ENCODE measurements at regions not wholly inside any gene's neighbourhood (a gene's known extent, or its start where the extent isn't known, plus 50 kb on each side); places are given as distances from the start of the nearest gene placed in this dataset.
"Not testable (repeated sequence)": the region's sequence is repeated elsewhere in the genome, so short reads cannot be mapped to it uniquely, and the experiment has no call there.

GRCh38 chr3:104154896-104155295, 1211.8 kb upstream of the ALCAM start:
- DNase-seq = no peak

GRCh38 chr3:104165866-104166265, 1200.8 kb upstream of the ALCAM start:
- no peak for DNase-seq

- DNase-seq = no peak
These were observed 1198.3 kb upstream of the ALCAM start for GRCh38 chr3:104168386-104168785.

- no peak for DNase-seq
These were observed 1191.0 kb upstream of the ALCAM start for GRCh38 chr3:104175696-104176095.

GRCh38 chr3:104176706-104177105, 1190.0 kb upstream of the ALCAM start:
- no peak for DNase-seq

- no peak for DNase-seq
These were observed 1188.0 kb upstream of the ALCAM start for GRCh38 chr3:104178680-104179079.

GRCh38 chr3:104180906-104181305, 1185.8 kb upstream of the ALCAM start:
- no peak for DNase-seq

DNA sequence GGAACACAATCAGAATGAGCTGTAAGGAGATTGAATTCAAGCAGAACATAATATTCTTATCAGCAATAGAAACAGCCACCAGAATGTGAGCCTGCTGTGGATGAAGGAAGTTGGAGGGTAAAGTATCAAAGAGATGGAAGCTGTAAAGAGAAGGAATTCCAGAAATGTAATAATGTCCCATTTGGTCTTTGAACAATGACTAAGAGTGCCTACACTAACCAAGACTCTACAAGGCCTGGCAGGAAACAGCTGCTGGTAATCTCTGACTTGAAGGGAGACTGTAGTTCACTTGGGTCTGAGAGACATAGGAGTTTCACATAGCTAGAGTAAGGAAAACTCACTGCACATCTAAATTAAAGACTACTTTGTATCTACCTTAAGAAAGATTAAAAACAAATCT, 1176.0 kb upstream of the ALCAM start:
- DNase-seq = no peak

GRCh38 chr3:104198131-104198530, 1168.6 kb upstream of the ALCAM start:
- DNase-seq = no peak

DNA sequence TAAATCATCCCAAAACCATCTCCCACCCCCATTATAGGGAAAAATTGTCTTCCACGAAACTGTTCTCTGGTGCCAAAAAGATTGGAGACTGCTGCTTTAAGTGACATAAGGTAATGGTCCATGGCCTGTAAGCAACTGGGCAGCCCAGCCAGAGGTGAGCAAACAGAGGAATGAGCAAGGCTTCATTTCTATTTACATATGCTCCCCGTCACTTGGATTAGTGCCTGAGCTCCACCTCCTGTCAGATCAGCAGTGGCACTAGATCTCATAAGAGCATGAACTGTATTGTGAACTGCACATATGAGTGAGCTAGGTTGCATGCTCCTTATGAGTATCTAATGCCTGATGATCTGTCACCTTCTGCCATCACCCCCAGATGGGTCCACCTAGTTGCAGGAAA, 1159.8 kb upstream of the ALCAM start:
- no peak for DNase-seq

DNA sequence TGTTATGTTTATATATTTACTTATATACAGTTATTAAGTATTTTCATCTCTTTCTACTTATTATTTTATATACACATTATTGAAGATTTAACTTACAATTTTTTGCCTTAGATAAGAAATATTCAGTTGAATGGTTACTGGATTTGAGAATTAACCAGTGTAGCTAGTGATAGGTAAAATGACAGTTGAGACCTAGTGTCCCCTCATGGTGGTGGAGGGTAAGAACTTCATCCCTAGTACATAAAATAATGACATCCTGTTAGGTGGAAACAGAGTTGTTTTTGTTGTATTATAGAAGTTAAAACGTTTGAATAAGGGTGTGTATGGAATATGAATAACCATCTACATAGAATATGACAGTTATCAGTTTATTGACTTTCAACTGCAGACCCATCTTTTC, 1152.4 kb upstream of the ALCAM start:
- DNase-seq = no peak

DNA sequence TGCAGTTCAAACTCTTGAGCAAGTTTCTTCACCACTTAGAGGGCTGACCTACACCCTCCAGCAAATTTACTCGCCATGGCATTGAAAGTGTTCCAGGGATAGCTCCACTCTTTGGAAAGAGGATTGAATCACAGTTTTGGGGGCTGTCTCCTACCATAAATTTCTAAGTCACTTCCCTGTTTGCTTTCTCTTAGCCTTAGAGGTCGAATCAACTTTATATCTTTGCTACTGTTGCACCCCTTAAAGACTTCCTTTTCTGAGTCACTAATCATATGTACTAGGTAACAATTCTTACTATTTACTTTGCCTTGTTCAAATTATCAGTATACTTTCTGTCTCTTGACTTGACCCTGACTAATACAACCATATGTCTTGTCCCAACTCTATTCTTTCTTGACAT, 1151.8 kb upstream of the ALCAM start:
- DNase-seq = no peak

GRCh38 chr3:104219046-104219445, 1147.7 kb upstream of the ALCAM start:
- DNase-seq = not testable (repeated sequence)

GRCh38 chr3:104234442-104235194, 1132.1 kb upstream of the ALCAM start:
- DNase-seq = no peak

DNA sequence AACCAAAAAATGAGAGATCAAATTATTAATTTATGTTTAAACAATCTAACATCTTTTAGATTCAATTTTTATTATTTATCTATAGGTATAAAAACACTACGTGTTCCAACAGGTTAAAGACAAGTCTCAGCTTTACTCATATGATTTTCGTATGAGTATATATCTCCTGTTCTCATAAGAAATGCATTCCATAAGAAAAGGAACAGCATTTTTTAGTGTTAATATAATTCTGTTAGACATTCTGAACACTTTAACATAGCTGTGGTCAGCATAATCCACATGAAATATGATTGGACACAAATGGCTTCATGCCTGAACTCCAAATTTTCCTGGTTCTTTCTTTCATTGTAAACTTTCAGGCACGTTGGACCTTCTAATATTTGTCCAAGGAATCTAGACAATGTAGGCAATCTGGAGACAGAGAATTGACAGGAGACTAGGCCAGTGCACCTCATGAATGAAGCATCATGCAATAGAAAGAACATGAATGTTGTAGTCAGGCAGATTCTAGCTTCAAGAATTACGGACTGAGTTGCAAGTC, 1122.0 kb upstream of the ALCAM start:
- no peak for DNase-seq

DNA sequence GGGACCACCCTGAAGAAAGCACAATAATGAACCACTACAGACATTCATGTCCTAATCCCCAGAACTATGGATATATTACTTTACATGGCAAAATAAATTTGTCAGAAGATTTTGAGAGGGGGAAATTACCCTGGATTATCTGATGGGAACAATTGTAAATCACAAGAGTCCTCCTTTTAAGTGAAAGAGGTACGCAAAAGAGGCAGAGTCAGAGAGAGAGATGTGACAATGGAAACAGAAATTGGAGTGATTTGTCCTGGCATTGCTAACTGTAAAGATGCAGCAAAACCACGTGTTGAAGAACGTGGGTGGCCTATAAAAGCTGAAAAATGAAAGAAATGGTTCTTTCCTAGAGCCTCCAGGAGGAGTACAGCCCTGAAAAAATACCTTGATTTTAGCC, 1121.4 kb upstream of the ALCAM start:
- DNase-seq = no peak

GRCh38 chr3:104245981-104246380, 1120.7 kb upstream of the ALCAM start:
- DNase-seq = no peak

DNA sequence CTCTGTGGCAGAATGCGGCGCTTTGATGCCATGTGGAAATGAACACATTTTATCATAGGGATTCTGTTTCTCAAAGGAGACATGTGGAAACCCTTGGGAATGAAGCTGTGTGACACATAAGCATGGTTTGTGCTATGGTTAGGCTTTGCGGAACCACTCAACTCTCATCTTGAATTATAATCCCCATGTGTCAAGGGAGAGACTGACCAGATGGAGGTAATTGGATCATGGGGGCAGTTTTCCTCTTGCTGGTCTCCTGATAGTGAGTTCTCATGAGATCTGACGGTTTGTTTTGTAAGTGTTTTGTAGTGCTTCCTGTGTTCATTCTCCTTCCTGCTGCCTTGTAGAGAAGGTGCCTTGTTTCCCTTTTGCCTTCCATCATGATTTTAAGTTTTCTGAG, 1109.2 kb upstream of the ALCAM start:
- no peak for DNase-seq

DNA sequence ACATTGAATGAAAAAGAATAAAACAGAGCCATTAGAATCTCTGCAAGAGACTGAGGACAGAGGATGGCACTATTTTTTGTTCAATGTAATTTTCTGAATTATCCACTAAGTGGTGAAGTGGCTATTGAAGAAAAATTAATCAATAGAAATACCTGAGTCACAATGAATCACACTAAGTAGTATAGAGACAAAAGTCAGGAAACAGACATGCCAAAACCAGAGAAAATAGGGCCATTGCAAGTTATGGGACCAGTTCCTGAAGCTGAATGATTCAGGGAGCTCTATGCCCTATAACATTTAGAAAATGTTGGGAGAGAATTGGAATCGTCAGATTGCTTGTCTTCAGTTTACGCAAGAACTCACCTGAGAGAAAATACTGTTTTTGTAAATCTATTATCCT, 1103.2 kb upstream of the ALCAM start:
- DNase-seq = no peak

- not testable (repeated sequence) for DNase-seq
These were observed 1100.5 kb upstream of the ALCAM start for GRCh38 chr3:104266219-104266618.

GRCh38 chr3:104269771-104270170, 1096.9 kb upstream of the ALCAM start:
- DNase-seq = no peak

DNA sequence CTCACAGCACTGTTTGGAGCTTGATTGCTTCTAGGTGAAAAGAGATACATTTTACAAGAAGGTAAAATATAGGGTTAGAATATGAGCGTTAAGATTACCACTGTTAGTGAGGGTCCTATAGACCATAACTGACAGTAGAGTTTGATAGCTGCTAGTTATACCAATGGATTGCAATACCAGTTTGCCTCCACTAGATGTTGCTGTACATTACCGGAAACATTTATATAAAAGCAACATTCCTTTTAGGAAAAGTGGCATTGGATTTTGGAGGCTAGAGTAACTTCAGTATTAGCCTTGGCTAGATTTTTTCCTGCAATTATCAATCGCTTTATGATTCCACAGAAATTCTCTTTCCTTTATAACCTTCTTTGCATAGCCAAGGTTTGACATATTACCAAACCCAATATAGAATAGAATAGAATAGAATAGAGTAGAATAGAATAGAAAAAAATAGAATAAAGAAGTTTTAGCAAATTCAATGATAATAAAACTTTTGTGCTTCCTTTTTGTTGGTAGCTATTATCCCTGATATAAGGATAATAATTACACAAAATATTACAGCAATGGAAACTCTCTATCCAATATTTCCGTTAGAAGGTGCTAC, 1093.6 kb upstream of the ALCAM start:
- DNase-seq = no peak

- DNase-seq = no peak
These were observed 1091.5 kb upstream of the ALCAM start for GRCh38 chr3:104275199-104275598.

GRCh38 chr3:104279617-104280016, 1087.1 kb upstream of the ALCAM start:
- no peak for DNase-seq
